Activated CD4-positive, alpha-beta T cell treated with anti-CD3 and anti-CD28 coated beads for 1 hour (primary cell): ENCODE measurements at regions not wholly inside any gene's neighbourhood (a gene's known extent, or its start where the extent isn't known, plus 50 kb on each side); places are given as distances from the start of the nearest gene placed in this dataset.

Experiments
- DNase-seq: peaks from one replicate; pipeline ENCODE4 v3.0.0-alpha.2; 2020

- DNase-seq, result no peak
Observed at GRCh38 chr12:34526946-34527345, 504.6 kb downstream of the ALG10 start.

GRCh38 chr12:34547276-34547675, 525.0 kb downstream of the ALG10 start:
- DNase-seq, result no peak

- no peak for DNase-seq
Observed at GRCh38 chr12:34591966-34592365, 569.7 kb downstream of the ALG10 start.

- DNase-seq, result no peak
Observed at GRCh38 chr12:34595749-34596733, 573.7 kb downstream of the ALG10 start.

GRCh38 chr12:34597548-34598351, 575.5 kb downstream of the ALG10 start:
- no peak for DNase-seq

GRCh38 chr12:34598352-34598827, 576.1 kb downstream of the ALG10 start:
- no peak for DNase-seq

GRCh38 chr12:34598851-34599529, 576.7 kb downstream of the ALG10 start:
- DNase-seq, result no peak

- DNase-seq, result peak; percentile 4
Observed at GRCh38 chr12:34599530-34600513, 577.5 kb downstream of the ALG10 start.

GRCh38 chr12:34600592-34601462, 578.5 kb downstream of the ALG10 start:
- DNase-seq, result no peak

- DNase-seq, result no peak
Observed at GRCh38 chr12:34601689-34602088, 579.4 kb downstream of the ALG10 start.

- no peak for DNase-seq
Observed at GRCh38 chr12:34602213-34602940, 580.1 kb downstream of the ALG10 start.

GRCh38 chr12:34603382-34604035, 581.2 kb downstream of the ALG10 start:
- no peak for DNase-seq

GRCh38 chr12:34604227-34604626, 581.9 kb downstream of the ALG10 start:
- DNase-seq, result no peak

GRCh38 chr12:34604631-34605509, 582.6 kb downstream of the ALG10 start:
- DNase-seq, result no peak

- DNase-seq, result no peak
Observed at GRCh38 chr12:34605510-34605887, 583.2 kb downstream of the ALG10 start.

- no peak for DNase-seq
Observed at GRCh38 chr12:34605955-34606748, 583.9 kb downstream of the ALG10 start.

- DNase-seq, result no peak
Observed at GRCh38 chr12:34606749-34607519, 584.6 kb downstream of the ALG10 start.
